Activated naive CD4-positive, alpha-beta T cell treated with anti-CD3 and anti-CD28 coated beads for 36 hours (primary cell): ENCODE measurements at regions not wholly inside any gene's neighbourhood (a gene's known extent, or its start where the extent isn't known, plus 50 kb on each side); places are given as distances from the start of the nearest gene placed in this dataset.

Experiments
- CTCF ChIA-PET: fragments of 350-600 bp; sonication (Branson Sonifier 250); formaldehyde crosslinking; loops from one replicate; lab custom pipeline; 2021; ENCODE audit warnings: antibody characterized with exemption; lab: Charles Lee
- DNase-seq: peaks from one replicate; pipeline ENCODE4 v3.0.0-alpha.2; 2020
- H3K27ac Mint-ChIP-seq: one replicate; pipeline ENCODE4 v1.8.0; 2021; ENCODE audit warnings: mild to moderate bottlenecking, mixed read lengths
- H3K27me3 Mint-ChIP-seq: one replicate; pipeline ENCODE4 v1.8.0; 2021; ENCODE audit warnings: low read depth, mixed read lengths
- H3K36me3 Mint-ChIP-seq: one replicate; pipeline ENCODE4 v1.8.0; 2021; ENCODE audit warnings: low read depth, mixed read lengths
- H3K4me1 Mint-ChIP-seq: one replicate; pipeline ENCODE4 v1.8.0; 2021; ENCODE audit warnings: low read depth, mixed read lengths
- H3K4me3 Mint-ChIP-seq: one replicate; pipeline ENCODE4 v1.8.0; 2021; ENCODE audit warnings: mild to moderate bottlenecking, moderate library complexity, mixed read lengths
- H3K9me3 Mint-ChIP-seq: one replicate; pipeline ENCODE4 v1.8.0; 2021; ENCODE audit warnings: mixed read lengths
- intact Hi-C: fragments of 100-400 bp; cut with micrococcal nuclease; formaldehyde crosslinking; loops from one replicate; pipeline ENCODE4 v1.15.1; 2023

- H3K4me1 Mint-ChIP-seq, result no peaks in the 10 kb centered on the region
- DNase-seq, result no peak
- H3K4me3 Mint-ChIP-seq, result no peak overlapping the region
- peaks cover 1% of the 10 kb centered on the region for H3K27me3 Mint-ChIP-seq
- intact Hi-C loops, result no loop called here
- CTCF ChIA-PET, result interaction anchor here (0.6 to 1.4 kb wide), 3 partner anchors 9 to 647 kb away, joined by 3 read pairs; no protein-coding TSS in a partner anchor
- H3K36me3 Mint-ChIP-seq, result no peaks in the 10 kb centered on the region
- H3K27ac Mint-ChIP-seq, result no peak overlapping the region
- no peaks in the 10 kb centered on the region for H3K9me3 Mint-ChIP-seq
Observed at GRCh38 chr1:78715181-78715661, 65.6 kb downstream of the IFI44 start.

- Mint-ChIP-seq H3K4me3 (no peak overlapping the region), H3K4me1 (no peaks in the 10 kb centered on the region), H3K27me3 (peaks cover 4% of the 10 kb centered on the region), H3K36me3 (no peaks in the 10 kb centered on the region), H3K27ac (no peak overlapping the region), H3K9me3 (no peaks in the 10 kb centered on the region)
- CTCF ChIA-PET, result interaction anchor here (0.9 to 1.4 kb wide), 3 partner anchors 27 to 90 kb away, joined by 3 to 4 read pairs (median 3); no protein-coding TSS in a partner anchor
- intact Hi-C loops, result no loop called here
- DNase-seq, result no peak
Observed at GRCh38 chr1:78716186-78716585, 66.6 kb downstream of the IFI44 start.

- no peaks in the 10 kb centered on the region for H3K9me3 Mint-ChIP-seq
- no peak overlapping the region for H3K27ac Mint-ChIP-seq
- intact Hi-C loops, result no loop called here
- H3K27me3 Mint-ChIP-seq, result peaks cover 4% of the 10 kb centered on the region
- CTCF ChIA-PET, result no interaction called here
- no peak for DNase-seq
- H3K36me3 Mint-ChIP-seq, result no peaks in the 10 kb centered on the region
- no peak overlapping the region for H3K4me3 Mint-ChIP-seq
- H3K4me1 Mint-ChIP-seq, result no peaks in the 10 kb centered on the region
Observed at GRCh38 chr1:78718566-78718965, 68.9 kb downstream of the IFI44 start.

GRCh38 chr1:78721136-78721535, 71.5 kb downstream of the IFI44 start:
- no peak for DNase-seq
- Mint-ChIP-seq H3K36me3 (no peaks in the 10 kb centered on the region), H3K27ac (no peak overlapping the region), H3K4me1 (no peaks in the 10 kb centered on the region), H3K4me3 (no peak overlapping the region), H3K27me3 (peaks cover 10% of the 10 kb centered on the region), H3K9me3 (no peaks in the 10 kb centered on the region)
- CTCF ChIA-PET, result no interaction called here
- intact Hi-C loops, result no loop called here

- no peaks in the 10 kb centered on the region for H3K4me1 Mint-ChIP-seq
Observed at GRCh38 chr1:78722105-78722504, 72.5 kb downstream of the IFI44 start.

GRCh38 chr1:78722521-78722920, 72.9 kb downstream of the IFI44 start:
- intact Hi-C loops, result no loop called here
- CTCF ChIA-PET, result no interaction called here
- no peaks in the 10 kb centered on the region for H3K4me1 Mint-ChIP-seq
- no peak overlapping the region for H3K4me3 Mint-ChIP-seq
- peaks cover 10% of the 10 kb centered on the region for H3K27me3 Mint-ChIP-seq
- H3K27ac Mint-ChIP-seq, result no peak overlapping the region
- no peaks in the 10 kb centered on the region for H3K36me3 Mint-ChIP-seq
- no peaks in the 10 kb centered on the region for H3K9me3 Mint-ChIP-seq
- no peak for DNase-seq

More at GRCh38 chr1:78722105-78722504, 72.5 kb downstream of the IFI44 start:
- no peak overlapping the region for H3K27ac Mint-ChIP-seq
- no peaks in the 10 kb centered on the region for H3K36me3 Mint-ChIP-seq
- intact Hi-C loops, result no loop called here
- no peaks in the 10 kb centered on the region for H3K9me3 Mint-ChIP-seq
- CTCF ChIA-PET, result no interaction called here
- peaks cover 10% of the 10 kb centered on the region for H3K27me3 Mint-ChIP-seq
- no peak for DNase-seq
- no peak overlapping the region for H3K4me3 Mint-ChIP-seq

- intact Hi-C loops, result no loop called here
- Mint-ChIP-seq H3K9me3 (no peaks in the 10 kb centered on the region), H3K4me3 (no peak overlapping the region), H3K27ac (no peak overlapping the region), H3K4me1 (no peaks in the 10 kb centered on the region), H3K27me3 (peaks cover 10% of the 10 kb centered on the region), H3K36me3 (no peaks in the 10 kb centered on the region)
- CTCF ChIA-PET, result no interaction called here
- no peak for DNase-seq
Observed at GRCh38 chr1:78722947-78723346, 73.3 kb downstream of the IFI44 start.

- DNase-seq, result no peak
- Mint-ChIP-seq H3K4me3 (no peak overlapping the region), H3K27me3 (peaks cover 7% of the 10 kb centered on the region), H3K9me3 (no peaks in the 10 kb centered on the region), H3K4me1 (no peaks in the 10 kb centered on the region), H3K27ac (no peak overlapping the region), H3K36me3 (no peaks in the 10 kb centered on the region)
- CTCF ChIA-PET, result no interaction called here
- intact Hi-C loops, result no loop called here
Observed at GRCh38 chr1:78726686-78727085, 77.1 kb downstream of the IFI44 start.

- Mint-ChIP-seq H3K36me3 (no peaks in the 10 kb centered on the region), H3K4me3 (no peak overlapping the region), H3K9me3 (no peaks in the 10 kb centered on the region), H3K27me3 (peaks cover 7% of the 10 kb centered on the region), H3K4me1 (no peaks in the 10 kb centered on the region), H3K27ac (no peak overlapping the region)
- CTCF ChIA-PET, result no interaction called here
- no peak for DNase-seq
- intact Hi-C loops, result no loop called here
Observed at GRCh38 chr1:78728359-78728758, 78.7 kb downstream of the IFI44 start.

GRCh38 chr1:78730054-78730453, 80.4 kb downstream of the IFI44 start:
- Mint-ChIP-seq H3K27me3 (peaks cover under 1% of the 10 kb centered on the region), H3K27ac (no peak overlapping the region), H3K9me3 (no peaks in the 10 kb centered on the region), H3K4me1 (no peaks in the 10 kb centered on the region), H3K36me3 (no peaks in the 10 kb centered on the region), H3K4me3 (no peak overlapping the region)
- CTCF ChIA-PET, result interaction anchor here (0.7 kb wide), 1 partner anchor 528 kb away, joined by 3 read pairs; no protein-coding TSS in a partner anchor
- DNase-seq, result no peak
- intact Hi-C loops, result no loop called here

GRCh38 chr1:78731674-78732073, 82.0 kb downstream of the IFI44 start:
- DNase-seq, result no peak
- intact Hi-C loops, result no loop called here
- Mint-ChIP-seq H3K27ac (no peak overlapping the region), H3K4me1 (no peaks in the 10 kb centered on the region), H3K36me3 (no peaks in the 10 kb centered on the region), H3K9me3 (no peaks in the 10 kb centered on the region), H3K4me3 (no peak overlapping the region), H3K27me3 (no peaks in the 10 kb centered on the region)
- CTCF ChIA-PET, result no interaction called here

GRCh38 chr1:78737241-78737640, 87.6 kb downstream of the IFI44 start:
- no peaks in the 10 kb centered on the region for H3K4me1 Mint-ChIP-seq
- CTCF ChIA-PET, result no interaction called here
- H3K9me3 Mint-ChIP-seq, result peaks cover 3% of the 10 kb centered on the region
- no peaks in the 10 kb centered on the region for H3K36me3 Mint-ChIP-seq
- intact Hi-C loops, result no loop called here
- no peak for DNase-seq
- peaks cover 3% of the 10 kb centered on the region for H3K27me3 Mint-ChIP-seq
- no peak overlapping the region for H3K27ac Mint-ChIP-seq
- H3K4me3 Mint-ChIP-seq, result no peak overlapping the region

GRCh38 chr1:78743626-78744025, 94.0 kb downstream of the IFI44 start:
- CTCF ChIA-PET, result no interaction called here
- H3K27me3 Mint-ChIP-seq, result peaks cover 3% of the 10 kb centered on the region
- no peaks in the 10 kb centered on the region for H3K9me3 Mint-ChIP-seq
- DNase-seq, result no peak
- H3K36me3 Mint-ChIP-seq, result no peaks in the 10 kb centered on the region
- H3K4me1 Mint-ChIP-seq, result no peaks in the 10 kb centered on the region
- intact Hi-C loops, result no loop called here
- no peak overlapping the region for H3K4me3 Mint-ChIP-seq
- no peak overlapping the region for H3K27ac Mint-ChIP-seq
